CD14-positive monocyte (primary cell): ENCODE measurements at regions not wholly inside any gene's neighbourhood (a gene's known extent, or its start where the extent isn't known, plus 50 kb on each side); places are given as distances from the start of the nearest gene placed in this dataset.
"Not testable (repeated sequence)": the region's sequence is repeated elsewhere in the genome, so short reads cannot be mapped to it uniquely, and the experiment has no call there.

ENCODE experiments used
- DNase-seq, 3 donors: peaks; one replicate each; pipeline ENCODE4 v3.0.0-alpha.2; 2011 to 2022
- H2AFZ ChIP-seq: 2 replicates; pipeline ENCODE4 v1.6.0; 2012; ENCODE audit warnings: mild to moderate bottlenecking, low read depth, low read length, inconsistent platforms; ENCODE audit not compliant: insufficient read depth, poor library complexity, severe bottlenecking
- H3K27ac ChIP-seq, 2 donors: 1 replicate in 1 of 2; 2 replicates in 1 of 2; pipeline ENCODE4 v1.5.1; 2012 to 2013; ENCODE audit warnings: low read length in 2 of 2, control low read depth in 1 of 2, inconsistent platforms in 1 of 2, low read depth in 1 of 2, mild to moderate bottlenecking in 1 of 2
- H3K27me3 ChIP-seq, 2 donors: one replicate each; pipeline versions ENCODE4 v1.6.0 to v1.6.1; 2011 to 2013; ENCODE audit warnings: low read length in 2 of 2; ENCODE audit not compliant: control insufficient read depth in 2 of 2, insufficient read depth in 2 of 2
- H3K36me3 ChIP-seq, 2 donors: replicated peaks in 1 of 2; 1 replicate in 1 of 2; 2 replicates in 1 of 2; pipeline versions ENCODE4 v1.5.1 to v1.6.1; 2012 to 2013; ENCODE audit warnings: low read length in 2 of 2, control low read depth in 1 of 2, inconsistent platforms in 1 of 2, mild to moderate bottlenecking in 1 of 2; ENCODE audit not compliant: insufficient read depth in 2 of 2, control insufficient read depth in 1 of 2
- H3K4me1 ChIP-seq, 2 donors: 1 replicate in 1 of 2; 2 replicates in 1 of 2; pipeline versions ENCODE4 v1.5.1 to v1.6.1; 2012 to 2013; ENCODE audit warnings: low read length in 2 of 2, control low read depth in 1 of 2, inconsistent platforms in 1 of 2, mild to moderate bottlenecking in 1 of 2, moderate library complexity in 1 of 2; ENCODE audit not compliant: insufficient read depth in 2 of 2, control insufficient read depth in 1 of 2
- H3K4me2 ChIP-seq: replicated peaks from 2 replicates; pipeline ENCODE3; 2012; ENCODE audit warnings: low read length, moderate library complexity, mild to moderate bottlenecking; ENCODE audit not compliant: poor library complexity, severe bottlenecking; ENCODE audit errors: extremely low read depth
- H3K4me3 ChIP-seq, 3 experiments: fragments of 200-600 bp in 1 of 3; sonication (generic) in 1 of 3; replicated peaks in 1 of 3; 1 replicate in 2 of 3; 2 replicates in 1 of 3; pipeline ENCODE4 v1.5.1; 2011 to 2013; ENCODE audit warnings: low read length in 3 of 3, mild to moderate bottlenecking in 3 of 3, control low read depth in 2 of 3, low read depth in 2 of 3, inconsistent platforms in 1 of 3, moderate library complexity in 1 of 3
- H3K79me2 ChIP-seq: 2 replicates; pipeline ENCODE4 v1.6.0; 2012; ENCODE audit warnings: mild to moderate bottlenecking, control low read depth, inconsistent platforms, low read length, moderate library complexity; ENCODE audit not compliant: insufficient read depth
- H3K9ac ChIP-seq: 2 replicates; pipeline ENCODE4 v1.6.0; 2017; ENCODE audit warnings: low read length, mild to moderate bottlenecking; ENCODE audit not compliant: insufficient read depth, poor library complexity, severe bottlenecking
- H3K9me3 ChIP-seq, 2 donors: replicated peaks in 1 of 2; 1 replicate in 1 of 2; 2 replicates in 1 of 2; pipeline versions ENCODE4 v1.5.1 to v1.6.1; 2012 to 2013; ENCODE audit warnings: low read length in 2 of 2, control low read depth in 1 of 2; ENCODE audit not compliant: control insufficient read depth in 1 of 2, insufficient read depth in 1 of 2
- H4K20me1 ChIP-seq: 2 replicates; pipeline ENCODE4 v1.6.0; 2012; ENCODE audit warnings: mild to moderate bottlenecking, low read length, control low read depth, moderate library complexity; ENCODE audit not compliant: insufficient read depth
- H3K27ac Mint-ChIP-seq, 7 donors: one replicate each; pipeline ENCODE4 v1.8.0; 2020; ENCODE audit warnings: mild to moderate bottlenecking in 7 of 7, mixed read lengths in 7 of 7, moderate library complexity in 6 of 7, inconsistent platforms in 2 of 7
- H3K27me3 Mint-ChIP-seq, 3 donors: one replicate each; pipeline ENCODE4 v1.8.0; 2021 to 2022; ENCODE audit warnings: low read depth in 3 of 3, mild to moderate bottlenecking in 3 of 3, mixed read lengths in 3 of 3, moderate library complexity in 3 of 3, inconsistent platforms in 1 of 3
- H3K36me3 Mint-ChIP-seq, 2 donors: one replicate each; pipeline ENCODE4 v1.8.0; 2020; ENCODE audit warnings: mixed read lengths in 2 of 2, inconsistent platforms in 1 of 2, mild to moderate bottlenecking in 1 of 2
- H3K4me1 Mint-ChIP-seq: one replicate; pipeline ENCODE4 v1.8.0; 2020; ENCODE audit warnings: mild to moderate bottlenecking, mixed read lengths
- H3K4me3 Mint-ChIP-seq, 2 donors: one replicate each; pipeline ENCODE4 v1.8.0; 2020; ENCODE audit warnings: mild to moderate bottlenecking in 2 of 2, mixed read lengths in 2 of 2, moderate library complexity in 1 of 2
- H3K9me3 Mint-ChIP-seq, 7 donors: one replicate each; pipeline ENCODE4 v1.8.0; 2020 to 2022; ENCODE audit warnings: mixed read lengths in 7 of 7, mild to moderate bottlenecking in 6 of 7, moderate library complexity in 6 of 7, inconsistent platforms in 2 of 7
- CTCF ChIP-seq: fragments of 200-600 bp; IDR thresholded peaks from one replicate; pipeline ENCODE4 v1.8.0; 2022; ENCODE audit warnings: antibody characterized with exemption, mild to moderate bottlenecking
- WGBS: methylation state at CpG from one replicate; pipeline ENCODE4 v1.1.5; 2013; ENCODE audit warnings: missing lambda C conversion rate; ENCODE audit not compliant: insufficient coverage; 5-methylcytosine and 5-hydroxymethylcytosine counted together
- intact Hi-C, 2 donors: fragments of 100-400 bp; cut with micrococcal nuclease; formaldehyde crosslinking; loops; one replicate each; pipeline versions ENCODE4 v1.15.0 to v1.15.1; 2023

- no peak overlapping the region for H2AFZ ChIP-seq
- H4K20me1 ChIP-seq: no peaks in the 10 kb centered on the region
- no peak for TF ChIP-seq CTCF
- H3K9ac ChIP-seq: no peak overlapping the region
- intact Hi-C loops: no loop called here
- no peak overlapping the region for H3K27ac ChIP-seq
- H3K4me3 ChIP-seq: no peak overlapping the region
- H3K79me2 ChIP-seq: no peaks in the 10 kb centered on the region
- peaks cover 0 to 4% of the 10 kb centered on the region in 2 donors for H3K9me3 ChIP-seq
- H3K4me1 Mint-ChIP-seq: no peaks in the 10 kb centered on the region
- H3K27me3 Mint-ChIP-seq: peaks cover 0 to 1% (median 0%) of the 10 kb centered on the region in 3 donors
- WGBS: 71% methylated on average over 1 of the region's 2 CpGs
- H3K36me3 ChIP-seq: no peaks in the 10 kb centered on the region
- DNase-seq: no peak
- no peaks in the 10 kb centered on the region for H3K4me1 ChIP-seq
- no peaks in the 10 kb centered on the region for H3K27me3 ChIP-seq
- H3K4me3 Mint-ChIP-seq: no peak overlapping the region
- H3K4me2 ChIP-seq: no peak overlapping the region
- H3K27ac Mint-ChIP-seq: no peak overlapping the region
- H3K9me3 Mint-ChIP-seq: peaks cover 0 to 7% (median 1%) of the 10 kb centered on the region in 7 donors
- H3K36me3 Mint-ChIP-seq: no peaks in the 10 kb centered on the region
Observed at GRCh38 chr21:20902511-20902910, 95.7 kb upstream of the NCAM2 start.

- Histone ChIP-seq H3K36me3 (no peaks in the 10 kb centered on the region), H3K9me3 (peaks cover 0 to 4% of the 10 kb centered on the region in 2 donors), H3K4me3 (no peak overlapping the region), H3K4me2 (no peak overlapping the region), H2AFZ (no peak overlapping the region), H3K4me1 (no peaks in the 10 kb centered on the region), H3K27me3 (no peaks in the 10 kb centered on the region), H3K79me2 (no peaks in the 10 kb centered on the region), H3K9ac (no peak overlapping the region), H3K27ac (no peak overlapping the region), H4K20me1 (no peaks in the 10 kb centered on the region)
- no peak overlapping the region for H3K27ac Mint-ChIP-seq
- intact Hi-C loops: no loop called here
- H3K27me3 Mint-ChIP-seq: peaks cover 0 to 1% (median 0%) of the 10 kb centered on the region in 3 donors
- H3K4me1 Mint-ChIP-seq: no peaks in the 10 kb centered on the region
- no peaks in the 10 kb centered on the region for H3K36me3 Mint-ChIP-seq
- H3K9me3 Mint-ChIP-seq: peaks cover 0 to 7% (median 1%) of the 10 kb centered on the region in 7 donors
- no peak for DNase-seq
- no peak for TF ChIP-seq CTCF
- H3K4me3 Mint-ChIP-seq: no peak overlapping the region
Observed at GRCh38 chr21:20902998-20903397, 95.2 kb upstream of the NCAM2 start.

GRCh38 chr21:20927555-20927954 is 70.7 kb upstream of the NCAM2 start:
- H3K4me2 ChIP-seq, intact Hi-C loops, H3K27me3 ChIP-seq, H2AFZ ChIP-seq, H3K4me1 Mint-ChIP-seq, H3K27ac ChIP-seq, H3K4me3 ChIP-seq, H3K79me2 ChIP-seq, DNase-seq, H3K27me3 Mint-ChIP-seq, H3K36me3 ChIP-seq, H3K4me1 ChIP-seq, H4K20me1 ChIP-seq, H3K9ac ChIP-seq, H3K4me3 Mint-ChIP-seq, H3K36me3 Mint-ChIP-seq: not testable (repeated sequence)
- Mint-ChIP-seq H3K27ac (peak overlapping the region in 1 of 7 donors; percentile 34), H3K9me3 (peaks cover 2 to 12% (median 5%) of the 10 kb centered on the region in 7 donors)
- WGBS: 85% methylated on average over 12 of the region's 13 CpGs
- peaks cover 9 to 10% of the 10 kb centered on the region in 2 donors for H3K9me3 ChIP-seq
